ENCODE measurements at regions not wholly inside any gene's neighbourhood (a gene's known extent, or its start where the extent isn't known, plus 50 kb on each side); places are given as distances from the start of the nearest gene placed in this dataset.

DNA sequence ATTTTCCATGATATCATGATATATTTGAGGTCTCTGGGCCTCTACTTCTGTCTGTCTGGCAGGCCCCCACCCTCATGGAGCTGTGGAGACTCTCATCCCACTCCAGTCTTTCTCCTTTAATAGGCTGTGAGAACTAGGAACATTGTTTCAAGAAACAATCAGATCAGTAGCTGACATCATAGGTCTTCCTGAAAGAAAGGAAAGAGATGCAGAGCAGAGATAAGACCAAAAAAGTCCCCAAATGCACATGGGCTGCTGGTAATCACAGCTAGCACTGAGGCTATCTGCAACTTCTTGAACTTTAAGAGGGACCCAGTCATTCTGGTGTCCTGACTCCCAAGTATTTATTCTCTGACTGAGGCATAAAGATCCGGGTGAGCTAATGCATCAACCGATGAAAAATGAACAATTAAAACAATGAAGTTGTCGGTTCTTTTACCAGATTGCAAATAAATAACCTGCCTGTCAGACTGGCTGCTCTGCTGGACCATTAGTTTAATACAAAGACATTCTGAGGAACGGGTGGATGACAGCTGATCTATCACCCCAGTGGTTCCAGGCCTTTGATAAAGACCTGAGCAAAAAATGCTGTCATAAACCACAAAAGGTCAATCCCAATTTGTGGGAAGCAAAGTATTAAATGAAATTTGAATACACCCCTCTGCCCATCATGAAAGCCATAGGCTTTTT is 780.8 kb upstream of the GOLIM4 start:
- in situ Hi-C loops (cut with HindIII; ENCODE audit: extremely low pct_ligation_motif_present, low pct_unique_long_range_greater_than_20kb) (no loop called here), intact Hi-C loops (cut with micrococcal nuclease; ENCODE audit: unreplicated experiment) (no loop called here)
- POLR2A ChIA-PET, result no interaction called here
- H3K9ac ChIP-seq (ENCODE audit: insufficient read depth, low read depth, low read length), result no peak overlapping the region
- no peaks in the 10 kb centered on the region for H3K36me3 ChIP-seq (replicated peaks in 1 of 2; ENCODE audit: control insufficient read depth in 1 of 2, insufficient read depth in 2 of 2, low read length in 2 of 2)
- no TSS peak for BruUV-seq (replicated peaks)
- TF ChIP-seq CHD4 (IDR thresholded peaks at IDR 0.05; ENCODE audit: borderline replicate concordance, low read length) (no peak), FOXM1 (CRISPR knock-in tag; IDR thresholded peaks at IDR 0.05) (no peak), MZF1 (CRISPR knock-in tag; IDR thresholded peaks at IDR 0.05; ENCODE audit: borderline replicate concordance) (no peak), NFE2L2 (IDR thresholded peaks at IDR 0.05; ENCODE audit: low read length) (no peak), KAT2B (IDR thresholded peaks at IDR 0.05; ENCODE audit: borderline replicate concordance, low read depth, low read length) (no peak), TEAD2 (CRISPR knock-in tag; IDR thresholded peaks at IDR 0.05) (no peak), SALL2 (CRISPR knock-in tag; IDR thresholded peaks at IDR 0.05) (no peak), ERF (CRISPR knock-in tag; IDR thresholded peaks at IDR 0.05) (no peak), ZMAT3 (CRISPR knock-in tag; conservative IDR thresholded peaks at IDR 0.05) (no peak), HNRNPLL (IDR thresholded peaks at IDR 0.05; ENCODE audit: low read depth, low read length, poor library complexity, severe bottlenecking) (no peak), NCOA1 (CRISPR knock-in tag; IDR thresholded peaks at IDR 0.05) (no peak), RARA (CRISPR knock-in tag; IDR thresholded peaks at IDR 0.05) (no peak), SRF (IDR thresholded peaks at IDR 0.05; ENCODE audit: low read depth, low read length) (no peak), ZNF136 (CRISPR knock-in tag; IDR thresholded peaks at IDR 0.05; ENCODE audit: low read depth) (no peak), ZNF225 (CRISPR knock-in tag; IDR thresholded peaks at IDR 0.05) (no peak), POLR2AphosphoS2 (IDR thresholded peaks at IDR 0.05; ENCODE audit: low read depth, low read length) (no peak), DPF2 (CRISPR knock-in tag; IDR thresholded peaks at IDR 0.05; ENCODE audit: borderline replicate concordance, low read depth) (no peak)
- TF ChIP-seq, protein P1, sequence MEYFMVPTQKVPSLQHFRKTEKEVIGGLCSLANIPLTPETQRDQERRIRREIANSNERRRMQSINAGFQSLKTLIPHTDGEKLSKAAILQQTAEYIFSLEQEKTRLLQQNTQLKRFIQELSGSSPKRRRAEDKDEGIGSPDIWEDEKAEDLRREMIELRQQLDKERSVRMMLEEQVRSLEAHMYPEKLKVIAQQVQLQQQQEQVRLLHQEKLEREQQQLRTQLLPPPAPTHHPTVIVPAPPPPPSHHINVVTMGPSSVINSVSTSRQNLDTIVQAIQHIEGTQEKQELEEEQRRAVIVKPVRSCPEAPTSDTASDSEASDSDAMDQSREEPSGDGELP (IDR thresholded peaks at IDR 0.05; ENCODE audit: borderline replicate concordance, low read depth), result no peak
- H3K27me3 ChIP-seq (ENCODE audit: control insufficient read depth in 1 of 2, insufficient read depth in 2 of 2, low read length in 2 of 2), result no peaks in the 10 kb centered on the region; a peak in 1 of 5 replicates
- H3K27ac ChIP-seq (ENCODE audit: extremely low read length, insufficient read depth, low read length), result no peak overlapping the region
- H3K4me3 ChIP-seq (replicated peaks in 1 of 3; ENCODE audit: insufficient read depth in 1 of 3, low read depth in 2 of 3, low read length in 3 of 3), result no peak overlapping the region
- H3K9me3 ChIP-seq (ENCODE audit: low read length), result no peaks in the 10 kb centered on the region
- CTCF ChIA-PET (ENCODE audit: low intra/inter-chr PET ratio, low total read pairs), result no interaction called here
- DNase-seq (ENCODE audit: low spot score), result no peak
- no peak for FAIRE-seq
- 81% methylated on average over 4 of the region's 4 CpGs for WGBS (ENCODE audit: low lambda C conversion rate)
- H3K4me2 ChIP-seq (ENCODE audit: low read depth, low read length), result no peak overlapping the region
- peaks cover 43% of the 10 kb centered on the region for H3K4me1 ChIP-seq (ENCODE audit: insufficient read depth, low read length)
- no peaks in the 10 kb centered on the region for H4K20me1 ChIP-seq (ENCODE audit: insufficient read depth, low read length)
- no peak overlapping the region for H2AFZ ChIP-seq (ENCODE audit: low read length)
- no peak for ATAC-seq
- H3K79me2 ChIP-seq (ENCODE audit: insufficient read depth, low read length), result no peaks in the 10 kb centered on the region
